DND-41 (cell line): ENCODE measurements at regions not wholly inside any gene's neighbourhood (a gene's known extent, or its start where the extent isn't known, plus 50 kb on each side); places are given as distances from the start of the nearest gene placed in this dataset.

Experiments used
- ATAC-seq: fragments of 200-7000 bp; cut with Tn5 transposase; 3 replicates; pipeline ENCODE4 v1.9.1; 2021; ENCODE audit warnings: low read depth; ENCODE audit not compliant: insufficient read depth
- DNase-seq: peaks from one replicate; pipeline ENCODE4 v3.0.0-alpha.2; 2020
- H2AFZ ChIP-seq: 2 replicates; pipeline ENCODE4 v1.6.0; 2012; ENCODE audit warnings: low read depth, low read length
- H3K27ac ChIP-seq: 2 replicates; pipeline ENCODE4 v1.5.1; 2012; ENCODE audit warnings: low read length, inconsistent platforms
- H3K27me3 ChIP-seq: fragments of 200-600 bp; sonication (generic); 2 replicates; pipeline ENCODE4 v1.6.0; 2012; ENCODE audit warnings: low read length, mild to moderate bottlenecking, inconsistent platforms; ENCODE audit not compliant: insufficient read depth, poor library complexity
- H3K36me3 ChIP-seq: 2 replicates; pipeline ENCODE4 v1.5.1; 2012; ENCODE audit warnings: low read length, inconsistent platforms; ENCODE audit not compliant: insufficient read depth
- H3K4me1 ChIP-seq: 2 replicates; pipeline ENCODE4 v1.5.1; 2012; ENCODE audit warnings: mild to moderate bottlenecking, low read length; ENCODE audit not compliant: insufficient read depth
- H3K4me2 ChIP-seq: 2 replicates; pipeline ENCODE4 v1.6.0; 2012; ENCODE audit warnings: mild to moderate bottlenecking, moderate library complexity, low read length, inconsistent platforms; ENCODE audit not compliant: insufficient read depth
- H3K4me3 ChIP-seq, 2 experiments: fragments of 200-600 bp in 1 of 2; shearing (Covaris generic) in 1 of 2; 2 replicates each; pipeline ENCODE4 v1.5.1; 2012 to 2016; ENCODE audit warnings: inconsistent platforms in 2 of 2, low read length in 2 of 2, mild to moderate bottlenecking in 2 of 2, low read depth in 1 of 2, moderate library complexity in 1 of 2
- H3K79me2 ChIP-seq: 2 replicates; pipeline ENCODE4 v1.6.0; 2012; ENCODE audit warnings: low read length, inconsistent platforms; ENCODE audit not compliant: insufficient read depth
- H3K9ac ChIP-seq: 2 replicates; pipeline ENCODE4 v1.6.0; 2012; ENCODE audit warnings: low read depth, mild to moderate bottlenecking, inconsistent platforms, low read length, moderate library complexity
- H3K9me3 ChIP-seq: 2 replicates; pipeline ENCODE4 v1.5.1; 2012; ENCODE audit warnings: low read length, moderate library complexity, mild to moderate bottlenecking, inconsistent platforms; ENCODE audit not compliant: insufficient read depth, severe bottlenecking
- H4K20me1 ChIP-seq: 2 replicates; pipeline ENCODE4 v1.6.0; 2012; ENCODE audit warnings: low read length; ENCODE audit not compliant: insufficient read depth
- CTCF ChIP-seq: IDR thresholded peaks from 2 replicates; pipeline ENCODE4 v1.5.1; 2012; ENCODE audit warnings: borderline replicate concordance, low read length, moderate library complexity, mild to moderate bottlenecking; ENCODE audit not compliant: poor library complexity, severe bottlenecking; ENCODE audit errors: extremely low read depth
- EZH2 ChIP-seq: IDR thresholded peaks from 3 replicates; pipeline ENCODE4 v1.6.1; 2012; ENCODE audit warnings: borderline replicate concordance, low read depth, mild to moderate bottlenecking, moderate library complexity, low read length, inconsistent platforms; ENCODE audit not compliant: severe bottlenecking

- H3K4me3 ChIP-seq = no peak overlapping the region
- no peaks in the 10 kb centered on the region for H3K27me3 ChIP-seq
- no peaks in the 10 kb centered on the region for H3K9me3 ChIP-seq
- H3K27ac ChIP-seq = no peak overlapping the region
- ATAC-seq (no peak), DNase-seq (no peak)
- TF ChIP-seq EZH2 (no peak), CTCF (no peak)
- H3K36me3 ChIP-seq = no peaks in the 10 kb centered on the region
- no peaks in the 10 kb centered on the region for H3K4me1 ChIP-seq
- H2AFZ ChIP-seq = no peak overlapping the region
- H3K4me2 ChIP-seq = no peak overlapping the region
- no peak overlapping the region for H3K9ac ChIP-seq
- no peaks in the 10 kb centered on the region for H4K20me1 ChIP-seq
- no peaks in the 10 kb centered on the region for H3K79me2 ChIP-seq
These were observed 64.1 kb upstream of the BEND6 start for GRCh38 chr6:56890683-56891429.

- Histone ChIP-seq H3K27me3 (no peaks in the 10 kb centered on the region), H3K4me1 (no peaks in the 10 kb centered on the region), H3K4me2 (no peak overlapping the region), H3K27ac (no peak overlapping the region), H4K20me1 (no peaks in the 10 kb centered on the region), H2AFZ (no peak overlapping the region), H3K36me3 (no peaks in the 10 kb centered on the region), H3K9me3 (no peaks in the 10 kb centered on the region), H3K4me3 (no peak overlapping the region), H3K9ac (no peak overlapping the region), H3K79me2 (no peaks in the 10 kb centered on the region)
- DNase-seq (no peak), ATAC-seq (no peak)
- TF ChIP-seq CTCF (no peak), EZH2 (no peak)
These were observed 64.8 kb upstream of the BEND6 start for GRCh38 chr6:56890066-56890465.

GRCh38 chr6:56889492-56889891 is 65.4 kb upstream of the BEND6 start:
- Histone ChIP-seq H3K9me3 (no peaks in the 10 kb centered on the region), H3K4me3 (no peak overlapping the region), H4K20me1 (no peaks in the 10 kb centered on the region), H3K27ac (no peak overlapping the region), H3K4me2 (no peak overlapping the region), H3K4me1 (no peaks in the 10 kb centered on the region), H3K27me3 (no peaks in the 10 kb centered on the region), H3K36me3 (no peaks in the 10 kb centered on the region), H2AFZ (no peak overlapping the region), H3K79me2 (no peaks in the 10 kb centered on the region), H3K9ac (no peak overlapping the region)
- no peak for TF ChIP-seq EZH2
- TF ChIP-seq CTCF = no peak
- no peak for ATAC-seq
- no peak for DNase-seq
